ENCODE measurements at regions not wholly inside any gene's neighbourhood (a gene's known extent, or its start where the extent isn't known, plus 50 kb on each side); places are given as distances from the start of the nearest gene placed in this dataset.

DNA sequence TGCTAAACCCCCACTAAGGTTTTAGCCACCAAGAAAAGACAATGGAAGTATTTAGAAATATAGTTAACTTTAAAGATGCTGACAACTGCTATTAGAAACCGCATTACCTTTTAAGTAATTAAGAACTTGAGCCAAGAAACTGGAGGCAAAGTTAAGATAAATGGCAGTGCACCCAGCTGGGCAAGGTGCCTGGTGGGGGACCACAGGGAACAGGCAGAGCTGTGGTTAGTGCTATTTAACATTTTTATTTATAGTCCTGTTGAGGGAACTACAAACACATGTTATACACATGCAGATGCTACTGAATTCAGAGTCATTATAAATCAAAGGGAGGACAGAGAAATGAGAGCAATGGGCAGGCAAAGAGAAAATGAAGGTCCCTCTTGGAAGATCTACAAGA, 447.9 kb downstream of the TFAP2B start:
- WGBS, 4 donors: 67 to 79% (median 78%) methylated on average over 1 of the region's 1 CpG
- H3K27ac ChIP-seq: peak overlapping the region in 1 of 12 donors; percentile 24
- TF ChIP-seq, protein P1, sequence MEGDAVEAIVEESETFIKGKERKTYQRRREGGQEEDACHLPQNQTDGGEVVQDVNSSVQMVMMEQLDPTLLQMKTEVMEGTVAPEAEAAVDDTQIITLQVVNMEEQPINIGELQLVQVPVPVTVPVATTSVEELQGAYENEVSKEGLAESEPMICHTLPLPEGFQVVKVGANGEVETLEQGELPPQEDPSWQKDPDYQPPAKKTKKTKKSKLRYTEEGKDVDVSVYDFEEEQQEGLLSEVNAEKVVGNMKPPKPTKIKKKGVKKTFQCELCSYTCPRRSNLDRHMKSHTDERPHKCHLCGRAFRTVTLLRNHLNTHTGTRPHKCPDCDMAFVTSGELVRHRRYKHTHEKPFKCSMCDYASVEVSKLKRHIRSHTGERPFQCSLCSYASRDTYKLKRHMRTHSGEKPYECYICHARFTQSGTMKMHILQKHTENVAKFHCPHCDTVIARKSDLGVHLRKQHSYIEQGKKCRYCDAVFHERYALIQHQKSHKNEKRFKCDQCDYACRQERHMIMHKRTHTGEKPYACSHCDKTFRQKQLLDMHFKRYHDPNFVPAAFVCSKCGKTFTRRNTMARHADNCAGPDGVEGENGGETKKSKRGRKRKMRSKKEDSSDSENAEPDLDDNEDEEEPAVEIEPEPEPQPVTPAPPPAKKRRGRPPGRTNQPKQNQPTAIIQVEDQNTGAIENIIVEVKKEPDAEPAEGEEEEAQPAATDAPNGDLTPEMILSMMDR (IDR thresholded peaks at IDR 0.05): no peak
- TF ChIP-seq POLR2A (IDR thresholded peaks at IDR 0.05): no peak
- H3K9me3 ChIP-seq: no peaks in the 10 kb centered on the region
- intact Hi-C loops (cut with DNase I): no loop called here
- no peaks in the 10 kb centered on the region for H3K27me3 ChIP-seq
- H3K4me1 ChIP-seq: peaks cover 0 to 7% (median 0%) of the 10 kb centered on the region in 12 donors
- no peak for DNase-seq
- no peak for ATAC-seq
- H3K4me3 ChIP-seq: no peak overlapping the region
- no peaks in the 10 kb centered on the region for H3K36me3 ChIP-seq

DNA sequence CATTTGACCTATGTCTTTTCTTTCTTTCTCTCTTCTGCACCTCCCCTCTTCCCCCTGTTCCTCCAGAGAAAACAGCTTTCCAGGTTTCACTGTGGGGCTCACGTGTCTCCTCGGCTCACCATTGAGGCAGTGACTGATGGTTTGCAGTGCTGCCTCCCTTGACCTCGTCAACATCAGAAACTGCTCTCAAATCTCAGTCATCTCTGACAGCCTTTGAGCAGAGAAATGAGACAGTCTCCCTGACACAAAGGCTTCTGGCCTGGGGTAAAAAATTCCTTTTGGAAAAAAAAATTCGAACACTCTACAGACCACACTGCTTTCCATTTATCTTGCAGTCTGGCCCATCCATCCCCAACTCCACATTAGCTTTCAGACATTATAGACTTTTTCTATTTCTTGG, 450.0 kb downstream of the TFAP2B start:
- Histone ChIP-seq H3K4me3 (no peak overlapping the region), H3K27ac (no peak overlapping the region), H3K4me1 (peaks cover 0 to 19% (median 0%) of the 10 kb centered on the region in 12 donors), H3K27me3 (no peaks in the 10 kb centered on the region), H3K9me3 (no peaks in the 10 kb centered on the region), H3K36me3 (no peaks in the 10 kb centered on the region)
- DNase-seq (no peak), ATAC-seq (no peak)
- TF ChIP-seq, protein P1 (IDR thresholded peaks at IDR 0.05): no peak
- TF ChIP-seq POLR2A (IDR thresholded peaks at IDR 0.05): no peak
- 30 to 31% (median 30%) methylated on average over 4 of the region's 4 CpGs for WGBS, 4 donors
- intact Hi-C loops (cut with DNase I): no loop called here

DNA sequence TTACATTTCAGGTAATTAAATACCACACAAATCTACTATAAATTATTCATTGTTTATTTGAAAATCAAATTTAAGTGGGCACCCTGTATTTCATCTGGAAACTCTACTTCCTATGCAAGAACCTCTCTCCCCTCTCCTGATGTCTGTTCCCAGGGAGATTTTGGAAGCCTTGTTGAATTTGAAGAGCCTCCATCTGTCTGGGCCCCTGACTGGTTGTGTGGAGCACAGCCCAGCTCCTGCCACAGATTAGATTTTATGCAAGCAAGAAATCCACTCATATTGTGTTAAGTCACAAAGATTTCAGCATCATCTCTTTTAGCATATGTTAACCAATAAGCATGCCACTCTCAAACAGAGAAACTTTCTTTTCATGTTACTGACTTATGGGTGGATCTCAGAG, 451.2 kb downstream of the TFAP2B start:
- intact Hi-C loops (cut with DNase I): no loop called here
- H3K36me3 ChIP-seq: no peaks in the 10 kb centered on the region
- H3K4me3 ChIP-seq: no peak overlapping the region
- no peaks in the 10 kb centered on the region for H3K9me3 ChIP-seq
- TF ChIP-seq, protein P1 (IDR thresholded peaks at IDR 0.05): no peak
- no peak for TF ChIP-seq POLR2A (IDR thresholded peaks at IDR 0.05)
- H3K27ac ChIP-seq: no peak overlapping the region
- DNase-seq (no peak), ATAC-seq (no peak)
- H3K4me1 ChIP-seq: peaks cover 0 to 27% (median 0%) of the 10 kb centered on the region in 12 donors
- no peaks in the 10 kb centered on the region for H3K27me3 ChIP-seq

DNA sequence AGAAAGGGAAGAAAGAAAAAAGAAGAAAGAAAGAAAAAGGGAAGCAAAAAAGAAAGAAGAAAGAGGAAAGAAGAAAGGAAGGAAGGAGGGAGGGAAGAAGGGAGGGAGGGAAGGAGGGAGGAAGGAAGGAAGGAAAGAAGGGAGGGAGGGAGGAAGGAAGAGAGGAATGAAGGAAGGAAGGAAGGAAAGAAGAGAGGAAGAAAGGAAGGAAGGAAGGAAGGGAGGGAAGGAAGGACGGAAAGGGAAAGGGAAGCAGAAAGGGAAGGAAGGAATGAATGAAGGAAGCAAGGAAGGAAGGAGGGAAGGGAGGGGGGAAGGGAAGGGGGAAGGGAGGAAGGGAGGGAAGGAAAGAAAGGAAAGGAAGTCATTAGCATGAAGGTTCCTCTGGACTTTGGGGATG, 452.9 kb downstream of the TFAP2B start:
- TF ChIP-seq POLR2A (IDR thresholded peaks at IDR 0.05): no peak
- TF ChIP-seq, protein P1 (IDR thresholded peaks at IDR 0.05): no peak
- H3K9me3 ChIP-seq: no peaks in the 10 kb centered on the region
- peaks cover 0 to 28% (median 0%) of the 10 kb centered on the region in 12 donors for H3K4me1 ChIP-seq
- no peak for ATAC-seq
- no peak for DNase-seq
- no peaks in the 10 kb centered on the region for H3K27me3 ChIP-seq
- no peaks in the 10 kb centered on the region for H3K36me3 ChIP-seq
- 81 to 88% (median 82%) methylated on average over 1 of the region's 1 CpG for WGBS, 4 donors
- no peak overlapping the region for H3K4me3 ChIP-seq
- no peak overlapping the region for H3K27ac ChIP-seq
- intact Hi-C loops (cut with DNase I): no loop called here

Data from heart left ventricle (tissue), 16 donors.